Uterus (tissue), 3 donors: ENCODE measurements at regions not wholly inside any gene's neighbourhood (a gene's known extent, or its start where the extent isn't known, plus 50 kb on each side); places are given as distances from the start of the nearest gene placed in this dataset.

ENCODE experiments used
- DNase-seq, 2 donors: peaks; one replicate each; pipeline ENCODE4 v3.0.0-alpha.2; 2019 to 2020
- H3K27ac ChIP-seq, 2 donors: fragments of 200-600 bp; sonication (generic); 1 replicate in 1 of 2; 2 replicates in 1 of 2; pipeline ENCODE4 v1.5.1; 2016 to 2018
- H3K27me3 ChIP-seq, 2 donors: fragments of 200-600 bp; sonication (generic); one replicate each; pipeline ENCODE4 v1.5.1; 2018 to 2019; ENCODE audit warnings: control low read depth in 1 of 2
- H3K36me3 ChIP-seq, 2 donors: fragments of 200-600 bp; sonication (generic); one replicate each; pipeline ENCODE4 v1.5.1; 2019; ENCODE audit warnings: control low read depth in 1 of 2
- H3K4me1 ChIP-seq, 2 donors: fragments of 200-600 bp; sonication (generic); one replicate each; pipeline ENCODE4 v1.5.1; 2018 to 2019; ENCODE audit warnings: control low read depth in 1 of 2
- H3K4me3 ChIP-seq, 2 donors: fragments of 200-600 bp; sonication (generic); 1 replicate in 1 of 2; 2 replicates in 1 of 2; pipeline ENCODE4 v1.5.1; 2018 to 2019; ENCODE audit warnings: mild to moderate bottlenecking in 1 of 2
- H3K9me3 ChIP-seq, 2 donors: fragments of 200-600 bp; sonication (generic); one replicate each; pipeline ENCODE4 v1.5.1; 2019; ENCODE audit warnings: control low read depth in 1 of 2
- CTCF ChIP-seq, 4 experiments: fragments of 200-600 bp in 2 of 4; fragments of 450-650 bp in 2 of 4; sonication (generic) in 2 of 4; IDR thresholded peaks; one replicate each; pipeline ENCODE4 v1.5.1; 2016 to 2019; ENCODE audit warnings: antibody characterized with exemption in 4 of 4, mild to moderate bottlenecking in 2 of 4, moderate library complexity in 1 of 4
- POLR2A ChIP-seq, 2 donors: fragments of 450-650 bp; IDR thresholded peaks; one replicate each; pipeline ENCODE4 v1.6.1; 2016; ENCODE audit warnings: antibody characterized with exemption in 2 of 2, mild to moderate bottlenecking in 1 of 2, moderate library complexity in 1 of 2
- intact Hi-C: fragments of 100-400 bp; cut with DNase I; formaldehyde crosslinking; loops from one replicate; pipeline ENCODE4 v1.15.1; 2023; ENCODE audit warnings: low total_unique reads
- donor health status: DM: yes; HTN: yes; CAD: no.

GRCh38 chr12:77767335-77767734 is 63.4 kb upstream of the NAV3 start:
- intact Hi-C loops = no loop called here
- Histone ChIP-seq H3K27ac (no peak overlapping the region), H3K4me3 (no peak overlapping the region), H3K27me3 (no peaks in the 10 kb centered on the region), H3K4me1 (no peaks in the 10 kb centered on the region), H3K9me3 (no peaks in the 10 kb centered on the region), H3K36me3 (no peaks in the 10 kb centered on the region)
- TF ChIP-seq CTCF (IDR thresholded peaks at IDR 0.05) = no peak
- no peak for TF ChIP-seq POLR2A (IDR thresholded peaks at IDR 0.05)
- DNase-seq = no peak

GRCh38 chr12:77766224-77766623 is 64.5 kb upstream of the NAV3 start:
- H3K4me3 ChIP-seq = no peak overlapping the region
- H3K9me3 ChIP-seq = no peaks in the 10 kb centered on the region
- no peak for DNase-seq
- no peak overlapping the region for H3K27ac ChIP-seq
- no peaks in the 10 kb centered on the region for H3K4me1 ChIP-seq
- H3K36me3 ChIP-seq = no peaks in the 10 kb centered on the region
- TF ChIP-seq CTCF (IDR thresholded peaks at IDR 0.05) (no peak), POLR2A (IDR thresholded peaks at IDR 0.05) (no peak)
- no peaks in the 10 kb centered on the region for H3K27me3 ChIP-seq
- intact Hi-C loops = no loop called here

- Histone ChIP-seq H3K36me3 (no peaks in the 10 kb centered on the region), H3K27ac (no peak overlapping the region), H3K4me1 (no peaks in the 10 kb centered on the region), H3K4me3 (no peak overlapping the region), H3K9me3 (no peaks in the 10 kb centered on the region), H3K27me3 (no peaks in the 10 kb centered on the region)
- DNase-seq = no peak
- intact Hi-C loops = no loop called here
- TF ChIP-seq POLR2A (IDR thresholded peaks at IDR 0.05) = no peak
- no peak for TF ChIP-seq CTCF (IDR thresholded peaks at IDR 0.05)
Measured at GRCh38 chr12:77761286-77761685, 69.4 kb upstream of the NAV3 start.

GRCh38 chr12:77760271-77761025 is 70.2 kb upstream of the NAV3 start:
- no peak for TF ChIP-seq POLR2A (IDR thresholded peaks at IDR 0.05)
- no peak for TF ChIP-seq CTCF (IDR thresholded peaks at IDR 0.05)
- Histone ChIP-seq H3K9me3 (no peaks in the 10 kb centered on the region), H3K27ac (no peak overlapping the region), H3K36me3 (no peaks in the 10 kb centered on the region), H3K27me3 (no peaks in the 10 kb centered on the region), H3K4me3 (no peak overlapping the region), H3K4me1 (no peaks in the 10 kb centered on the region)
- intact Hi-C loops = no loop called here
- no peak for DNase-seq

- intact Hi-C loops = no loop called here
- Histone ChIP-seq H3K9me3 (no peaks in the 10 kb centered on the region), H3K36me3 (no peaks in the 10 kb centered on the region), H3K27me3 (no peaks in the 10 kb centered on the region), H3K27ac (no peak overlapping the region), H3K4me1 (no peaks in the 10 kb centered on the region), H3K4me3 (no peak overlapping the region)
- no peak for DNase-seq
- no peak for TF ChIP-seq POLR2A (IDR thresholded peaks at IDR 0.05)
- no peak for TF ChIP-seq CTCF (IDR thresholded peaks at IDR 0.05)
Measured at GRCh38 chr12:77754086-77754485, 76.6 kb upstream of the NAV3 start.
